Left renal pelvis (tissue), 4 donors: ENCODE measurements at regions not wholly inside any gene's neighbourhood (a gene's known extent, or its start where the extent isn't known, plus 50 kb on each side); places are given as distances from the start of the nearest gene placed in this dataset.

Experiments
- DNase-seq, 4 donors: peaks; one replicate each; pipeline ENCODE4 v3.0.0-alpha.2; 2013; ENCODE audit warnings: low read depth in 4 of 4, low spot score in 3 of 4

- no peak for DNase-seq
Observed at GRCh38 chr3:152095472-152095871, 173.3 kb upstream of the MBNL1 start.

GRCh38 chr3:152096280-152096906, 172.3 kb upstream of the MBNL1 start:
- no peak for DNase-seq

- no peak for DNase-seq
Observed at GRCh38 chr3:152097120-152097519, 171.6 kb upstream of the MBNL1 start.

- no peak for DNase-seq
Observed at GRCh38 chr3:152097770-152098169, 171.0 kb upstream of the MBNL1 start.

- no peak for DNase-seq
Observed at GRCh38 chr3:152100491-152101132, 168.1 kb upstream of the MBNL1 start.

- no peak for DNase-seq
Observed at GRCh38 chr3:152102410-152102809, 166.3 kb upstream of the MBNL1 start.

GRCh38 chr3:152103257-152103656, 165.5 kb upstream of the MBNL1 start:
- no peak for DNase-seq

GRCh38 chr3:152104847-152105415, 163.8 kb upstream of the MBNL1 start:
- DNase-seq: no peak

- DNase-seq: no peak
Observed at GRCh38 chr3:152105446-152105845, 163.3 kb upstream of the MBNL1 start.

- no peak for DNase-seq
Observed at GRCh38 chr3:152109038-152109437, 159.7 kb upstream of the MBNL1 start.

GRCh38 chr3:152113413-152113812, 155.3 kb upstream of the MBNL1 start:
- no peak for DNase-seq

- DNase-seq: no peak
Observed at GRCh38 chr3:152113992-152114651, 154.6 kb upstream of the MBNL1 start.

GRCh38 chr3:152120601-152121269, 148.0 kb upstream of the MBNL1 start:
- DNase-seq: no peak

- DNase-seq: no peak
Observed at GRCh38 chr3:152121270-152121636, 147.5 kb upstream of the MBNL1 start.

- DNase-seq: no peak
Observed at GRCh38 chr3:152122851-152123250, 145.9 kb upstream of the MBNL1 start.

- DNase-seq: no peak
Observed at GRCh38 chr3:152123457-152123856, 145.3 kb upstream of the MBNL1 start.

GRCh38 chr3:152126260-152126659, 142.5 kb upstream of the MBNL1 start:
- DNase-seq: no peak

- no peak for DNase-seq
Observed at GRCh38 chr3:152127058-152127457, 141.7 kb upstream of the MBNL1 start.

GRCh38 chr3:152128356-152128755, 140.4 kb upstream of the MBNL1 start:
- DNase-seq: no peak

GRCh38 chr3:152139651-152140050, 129.1 kb upstream of the MBNL1 start:
- DNase-seq: no peak

GRCh38 chr3:152146461-152146860, 122.3 kb upstream of the MBNL1 start:
- DNase-seq: no peak
